ENCODE measurements at regions not wholly inside any gene's neighbourhood (a gene's known extent, or its start where the extent isn't known, plus 50 kb on each side); places are given as distances from the start of the nearest gene placed in this dataset.

DNA sequence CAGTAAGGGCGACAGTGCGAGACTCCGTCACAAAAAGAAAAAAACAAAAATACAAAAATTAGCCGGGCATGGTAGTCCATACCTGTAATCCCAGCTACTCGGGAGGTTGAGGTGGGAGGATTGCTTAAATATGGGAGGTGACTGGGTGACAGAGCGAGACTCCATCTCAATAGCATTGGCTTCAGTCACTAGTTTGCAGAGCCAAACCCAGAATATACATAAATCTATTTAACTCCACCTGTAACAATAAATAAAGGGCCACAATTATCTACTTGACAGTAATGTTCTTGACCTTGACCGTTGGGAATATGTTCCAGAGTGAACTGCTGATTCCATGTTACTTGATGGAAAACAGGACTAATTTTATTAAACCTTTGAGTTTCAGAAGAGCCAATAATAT lies 198.9 kb upstream of the MDGA2 start:
- TF ChIP-seq, protein P1, sequence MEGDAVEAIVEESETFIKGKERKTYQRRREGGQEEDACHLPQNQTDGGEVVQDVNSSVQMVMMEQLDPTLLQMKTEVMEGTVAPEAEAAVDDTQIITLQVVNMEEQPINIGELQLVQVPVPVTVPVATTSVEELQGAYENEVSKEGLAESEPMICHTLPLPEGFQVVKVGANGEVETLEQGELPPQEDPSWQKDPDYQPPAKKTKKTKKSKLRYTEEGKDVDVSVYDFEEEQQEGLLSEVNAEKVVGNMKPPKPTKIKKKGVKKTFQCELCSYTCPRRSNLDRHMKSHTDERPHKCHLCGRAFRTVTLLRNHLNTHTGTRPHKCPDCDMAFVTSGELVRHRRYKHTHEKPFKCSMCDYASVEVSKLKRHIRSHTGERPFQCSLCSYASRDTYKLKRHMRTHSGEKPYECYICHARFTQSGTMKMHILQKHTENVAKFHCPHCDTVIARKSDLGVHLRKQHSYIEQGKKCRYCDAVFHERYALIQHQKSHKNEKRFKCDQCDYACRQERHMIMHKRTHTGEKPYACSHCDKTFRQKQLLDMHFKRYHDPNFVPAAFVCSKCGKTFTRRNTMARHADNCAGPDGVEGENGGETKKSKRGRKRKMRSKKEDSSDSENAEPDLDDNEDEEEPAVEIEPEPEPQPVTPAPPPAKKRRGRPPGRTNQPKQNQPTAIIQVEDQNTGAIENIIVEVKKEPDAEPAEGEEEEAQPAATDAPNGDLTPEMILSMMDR (IDR thresholded peaks at IDR 0.05), result no peak
- TF ChIP-seq EP300 (IDR thresholded peaks at IDR 0.05) (no peak), POLR2A (IDR thresholded peaks at IDR 0.05) (no peak), POLR2AphosphoS5 (IDR thresholded peaks at IDR 0.05) (no peak)

Measured in upper lobe of left lung (tissue), 4 donors.